ENCODE measurements at regions not wholly inside any gene's neighbourhood (a gene's known extent, or its start where the extent isn't known, plus 50 kb on each side); places are given as distances from the start of the nearest gene placed in this dataset.

DNA sequence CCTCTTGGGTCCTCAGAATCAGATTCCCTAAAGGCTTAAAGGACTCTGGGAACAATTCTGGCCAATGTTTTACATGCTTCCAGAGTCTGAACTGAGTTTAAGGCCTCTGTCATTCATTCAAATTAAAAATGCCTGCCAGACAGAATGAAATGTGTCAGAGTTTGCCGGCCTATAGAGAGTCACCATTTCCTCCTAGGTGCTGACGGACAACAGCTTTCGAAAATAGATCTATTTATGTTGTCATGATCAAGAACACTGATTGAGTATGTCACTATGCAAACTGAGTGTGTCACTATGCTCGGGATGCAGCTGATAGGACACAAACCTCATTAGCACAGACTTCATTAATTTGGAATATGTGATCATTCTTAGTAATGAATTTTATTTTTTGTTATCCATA is 151.4 kb upstream of the TMCC3 start:
- TF ChIP-seq CTCF (IDR thresholded peaks at IDR 0.05; ENCODE audit: extremely low read depth in 1 of 2, insufficient read depth in 1 of 2, low read depth in 1 of 2, low read length in 2 of 2) (no peak), POLR2AphosphoS5 (IDR thresholded peaks at IDR 0.05; ENCODE audit: insufficient read depth, low read depth, low read length) (no peak)
- TF ChIP-seq, protein P1, sequence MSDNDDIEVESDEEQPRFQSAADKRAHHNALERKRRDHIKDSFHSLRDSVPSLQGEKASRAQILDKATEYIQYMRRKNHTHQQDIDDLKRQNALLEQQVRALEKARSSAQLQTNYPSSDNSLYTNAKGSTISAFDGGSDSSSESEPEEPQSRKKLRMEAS (IDR thresholded peaks at IDR 0.05; ENCODE audit: insufficient read depth, insufficient read length): no peak
